GM12873 (cell line): ENCODE measurements at regions not wholly inside any gene's neighbourhood (a gene's known extent, or its start where the extent isn't known, plus 50 kb on each side); places are given as distances from the start of the nearest gene placed in this dataset.

Experiments used
- CTCF ChIP-seq: IDR thresholded peaks from 2 replicates; pipeline ENCODE4 v1.5.1; 2012; ENCODE audit warnings: low read depth, mild to moderate bottlenecking, moderate library complexity, low read length, control low read depth; ENCODE audit not compliant: insufficient read depth; ENCODE audit errors: missing control alignments

GRCh38 chr17:22454070-22454999 lies 762.0 kb downstream of the KCNJ18 start:
- TF ChIP-seq CTCF, result no peak

DNA sequence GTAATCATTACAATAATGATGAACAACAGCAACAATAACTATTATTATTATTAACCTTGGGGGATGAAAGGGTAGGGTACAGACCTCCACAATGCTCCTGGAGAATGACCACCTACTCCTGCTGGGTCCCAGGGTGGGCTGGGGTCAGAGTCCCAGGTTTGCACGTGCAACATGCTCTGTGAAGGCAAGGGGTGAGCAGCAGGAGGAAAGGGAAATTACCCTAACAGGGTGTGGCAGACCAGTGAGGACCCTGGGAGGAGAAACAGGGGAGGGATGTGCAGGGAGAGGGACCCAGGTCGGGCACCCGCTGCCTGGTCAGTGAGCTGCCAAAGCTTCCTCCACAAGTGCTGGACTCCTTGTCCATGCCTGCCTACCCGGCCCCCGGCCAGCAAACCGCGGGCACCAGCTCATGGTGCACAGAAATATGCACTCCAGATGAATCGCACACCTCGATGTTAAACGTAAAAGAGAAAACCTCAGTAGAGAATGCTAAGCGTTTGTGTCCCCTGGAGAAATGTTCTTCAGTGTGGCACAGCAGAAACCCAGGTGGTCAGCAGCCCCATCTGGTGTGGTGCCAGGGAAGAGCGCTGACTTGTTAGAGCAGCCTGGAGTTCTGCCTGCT lies 767.1 kb downstream of the KCNJ18 start:
- TF ChIP-seq CTCF, result no peak

DNA sequence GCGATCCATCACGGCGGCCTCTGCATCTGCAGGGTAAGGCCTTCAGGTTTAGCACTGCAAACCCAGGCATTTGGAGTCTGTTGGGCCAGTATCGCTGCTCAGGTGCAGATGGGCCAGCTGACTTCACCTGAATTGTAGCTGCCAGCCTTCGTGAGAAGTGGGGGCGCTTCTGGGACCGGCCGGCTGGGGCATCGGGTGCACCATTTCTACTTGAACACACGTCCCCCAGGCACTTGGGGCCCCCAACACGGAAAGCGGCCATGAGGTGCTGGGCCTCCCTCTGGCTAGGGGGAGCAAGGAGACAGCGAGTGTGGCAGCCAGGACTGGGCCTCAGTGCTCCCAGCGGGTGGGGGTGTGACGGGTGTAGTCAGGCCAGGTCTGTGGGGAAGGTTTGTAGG lies 767.6 kb downstream of the KCNJ18 start:
- TF ChIP-seq CTCF, result no peak

- no peak for TF ChIP-seq CTCF
Observed at GRCh38 chr17:22460461-22461063, 768.2 kb downstream of the KCNJ18 start.

DNA sequence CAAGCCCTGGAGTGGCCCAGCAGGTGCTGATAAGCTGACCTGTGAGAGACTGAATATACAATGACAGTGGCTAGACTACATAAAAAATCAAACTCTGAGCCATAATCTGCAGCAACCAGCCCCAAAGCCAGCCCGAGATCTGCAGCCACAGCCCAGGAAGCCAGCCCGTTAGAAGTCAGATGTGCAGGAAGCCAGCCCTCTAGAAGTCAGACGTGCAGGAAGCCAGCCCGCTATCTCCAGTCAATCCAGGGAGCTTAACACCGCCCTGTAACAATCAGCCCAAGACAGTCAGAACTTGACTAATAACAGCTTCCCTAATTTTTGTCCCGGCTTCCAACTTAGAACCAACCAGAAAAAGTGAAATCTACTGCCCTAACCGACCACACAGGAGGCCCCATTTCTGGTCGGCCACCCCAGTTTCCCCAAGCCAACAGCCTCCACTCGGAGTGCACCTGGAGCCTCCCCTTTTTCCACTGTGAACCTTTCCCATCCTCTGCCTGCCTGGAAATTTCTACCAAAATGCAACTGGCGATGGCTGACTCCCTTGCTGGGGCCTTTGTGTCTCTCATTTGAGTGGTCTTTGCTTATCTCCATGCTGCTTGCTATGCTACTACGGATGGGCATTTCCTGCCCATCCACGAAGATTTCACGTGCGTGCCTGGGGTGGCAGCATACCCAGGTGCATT lies 769.3 kb downstream of the KCNJ18 start:
- TF ChIP-seq CTCF, result no peak

- TF ChIP-seq CTCF, result no peak
Observed at GRCh38 chr17:22462461-22462860, 770.1 kb downstream of the KCNJ18 start.
